HEK293T (cell line): ENCODE measurements at regions not wholly inside any gene's neighbourhood (a gene's known extent, or its start where the extent isn't known, plus 50 kb on each side); places are given as distances from the start of the nearest gene placed in this dataset.

Experiments
- BHLHE40 ChIP-seq: fragments of 450-650 bp; IDR thresholded peaks from 2 replicates; pipeline ENCODE4 v1.6.1; 2016; ENCODE audit warnings: mild to moderate bottlenecking, moderate library complexity, borderline replicate concordance
- SP1 ChIP-seq: fragments of 450-650 bp; IDR thresholded peaks from 2 replicates; pipeline ENCODE4 v1.6.1; 2017

DNA sequence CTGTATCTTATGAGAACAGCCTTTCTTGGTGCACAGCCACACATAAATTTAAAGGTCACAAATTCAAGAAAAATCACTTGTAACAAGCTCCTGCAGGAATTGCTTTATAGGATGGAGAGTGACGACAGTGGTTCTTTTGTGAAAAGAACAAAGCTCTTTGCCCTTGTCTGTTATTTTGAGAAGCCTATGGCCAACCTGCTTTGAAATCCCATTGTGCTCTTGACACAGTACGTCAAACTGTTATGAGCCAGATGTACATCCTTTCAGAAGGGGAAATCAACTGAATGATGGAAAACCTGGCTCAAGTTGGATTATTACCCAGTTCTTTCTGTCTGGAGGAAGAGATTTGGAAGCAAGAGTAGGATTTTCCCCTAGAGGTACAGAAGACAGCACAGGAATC, 1454.2 kb downstream of the ARAP2 start:
- TF ChIP-seq SP1 (no peak), BHLHE40 (no peak)
